GM19025 (cell line): ENCODE measurements at regions not wholly inside any gene's neighbourhood (a gene's known extent, or its start where the extent isn't known, plus 50 kb on each side); places are given as distances from the start of the nearest gene placed in this dataset.
A peak's percentile ranks its signal among the peaks of the same experiment; 100 is the strongest.
"Not testable (repeated sequence)": the region's sequence is repeated elsewhere in the genome, so short reads cannot be mapped to it uniquely, and the experiment has no call there.

Experiments used
- ATAC-seq: cut with Tn5 transposase; IDR thresholded peaks from one replicate; pipeline ENCODE4 v1.9.1; 2021; ENCODE audit warnings: mild to moderate bottlenecking, low read depth, moderate library complexity; ENCODE audit not compliant: unreplicated experiment

DNA sequence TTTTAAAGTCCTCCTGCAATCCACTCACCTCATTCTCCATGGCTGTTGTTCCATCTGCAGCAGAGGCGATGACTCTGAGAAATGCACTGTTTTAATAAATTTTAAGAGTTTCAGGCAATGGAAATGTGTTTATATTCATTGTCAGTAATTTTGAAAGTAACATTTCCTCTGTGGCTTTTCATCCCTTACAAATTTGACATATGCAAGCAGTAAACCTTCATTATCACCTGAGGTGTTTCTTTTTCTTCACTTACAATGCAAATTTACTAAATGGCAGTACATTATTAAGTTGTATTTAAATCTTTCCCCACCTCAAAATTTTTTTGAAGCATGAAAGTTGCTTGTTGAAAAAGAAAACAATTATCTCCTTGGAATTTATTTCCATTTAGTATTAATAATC lies 136.9 kb downstream of the DIRAS2 start:
- no peak for ATAC-seq

DNA sequence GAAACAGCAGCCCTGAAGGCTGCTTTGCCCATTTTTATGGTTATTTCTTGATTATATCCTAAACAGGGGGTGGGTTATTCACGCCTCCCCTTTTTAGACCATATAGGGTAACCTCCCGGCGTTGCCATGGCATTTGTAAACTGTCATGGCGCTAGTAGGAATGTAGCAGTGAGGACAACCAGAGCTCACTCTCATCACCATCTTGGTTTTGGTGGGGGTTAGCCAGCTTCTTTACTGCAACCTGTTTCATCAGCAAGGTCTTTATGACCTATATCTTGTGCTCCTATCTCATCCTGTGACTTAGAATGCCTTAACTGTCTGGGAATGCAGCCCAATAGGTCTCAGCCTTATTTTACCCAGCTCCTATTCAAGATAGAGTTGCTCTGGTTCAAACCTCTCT lies 136.2 kb downstream of the DIRAS2 start:
- ATAC-seq: not testable (repeated sequence)

DNA sequence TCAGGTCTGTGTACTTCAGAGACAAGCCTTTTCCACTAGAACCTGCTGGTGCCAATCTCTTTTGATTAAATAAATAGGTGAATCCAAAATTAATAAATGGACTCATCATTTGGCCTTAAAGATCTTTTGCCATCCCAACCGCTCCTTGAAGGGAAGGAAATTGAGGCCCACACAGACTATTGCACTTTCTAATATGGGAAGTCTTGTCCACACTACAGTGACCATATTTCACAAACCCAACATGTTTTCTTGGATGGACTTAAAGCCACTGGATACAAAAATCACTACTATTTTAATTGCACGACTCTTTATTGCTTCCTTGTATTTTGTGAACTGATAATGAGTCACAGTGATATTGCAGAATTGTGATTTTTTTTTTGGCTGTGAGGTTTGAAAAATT lies 135.0 kb downstream of the DIRAS2 start:
- ATAC-seq: no peak

DNA sequence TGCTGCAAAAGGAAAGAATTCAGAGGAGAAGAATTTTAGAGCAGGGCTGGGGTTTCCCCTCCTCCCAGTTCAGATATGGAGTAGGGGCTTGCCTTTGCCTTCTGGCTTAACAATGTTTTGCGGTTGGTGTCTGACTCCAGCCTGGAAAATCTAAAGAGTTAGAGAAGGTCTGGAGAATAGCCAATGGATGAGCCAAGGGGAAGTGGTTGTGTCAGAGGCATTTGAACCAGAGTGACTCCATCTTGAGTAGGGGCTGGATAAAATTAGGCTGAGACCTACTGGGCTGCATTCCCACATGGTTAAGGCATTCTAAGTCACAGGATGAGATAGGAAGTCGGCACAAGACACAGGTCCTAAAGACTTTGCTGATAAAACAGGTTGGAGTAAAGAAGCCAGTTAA lies 133.7 kb downstream of the DIRAS2 start:
- ATAC-seq: no peak

DNA sequence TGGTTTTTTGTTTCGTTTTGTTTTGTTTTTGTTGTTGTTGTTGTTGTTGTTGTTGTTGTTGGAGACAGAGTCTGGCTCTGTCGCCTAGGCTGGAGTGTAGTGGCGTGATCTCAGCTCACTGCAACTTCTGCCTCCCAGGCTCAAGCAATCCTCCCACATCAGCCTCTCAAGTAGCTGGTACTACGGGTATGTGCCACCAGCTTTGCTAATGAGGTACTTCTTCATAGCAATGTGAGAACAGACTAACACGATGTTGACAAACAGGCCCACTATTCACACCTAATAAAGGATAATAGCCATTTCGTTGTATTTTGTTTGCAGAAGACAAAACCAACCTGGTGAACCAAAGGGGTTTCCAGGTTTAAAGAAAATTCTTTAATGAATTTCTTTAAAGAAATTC lies 130.9 kb downstream of the DIRAS2 start:
- ATAC-seq: no peak

DNA sequence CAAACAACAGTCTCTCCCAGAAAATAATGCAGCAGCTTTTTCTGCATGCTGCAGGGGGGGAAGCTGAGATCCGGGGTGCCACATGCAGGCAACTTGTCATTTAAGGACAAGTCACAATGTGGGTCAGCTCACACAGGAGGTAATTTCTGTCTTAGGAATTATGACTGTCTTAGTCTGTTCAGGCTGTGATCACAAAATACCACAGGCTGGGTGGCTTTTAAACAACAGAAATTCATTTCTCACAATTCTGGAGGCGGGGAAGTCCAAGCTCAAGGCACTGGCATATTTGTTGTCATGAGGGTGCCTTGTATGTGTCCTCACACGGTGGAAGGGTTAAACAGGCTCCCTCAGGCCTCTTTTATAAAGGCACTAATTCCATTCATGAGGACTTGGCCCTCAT lies 127.7 kb downstream of the DIRAS2 start:
- no peak for ATAC-seq

DNA sequence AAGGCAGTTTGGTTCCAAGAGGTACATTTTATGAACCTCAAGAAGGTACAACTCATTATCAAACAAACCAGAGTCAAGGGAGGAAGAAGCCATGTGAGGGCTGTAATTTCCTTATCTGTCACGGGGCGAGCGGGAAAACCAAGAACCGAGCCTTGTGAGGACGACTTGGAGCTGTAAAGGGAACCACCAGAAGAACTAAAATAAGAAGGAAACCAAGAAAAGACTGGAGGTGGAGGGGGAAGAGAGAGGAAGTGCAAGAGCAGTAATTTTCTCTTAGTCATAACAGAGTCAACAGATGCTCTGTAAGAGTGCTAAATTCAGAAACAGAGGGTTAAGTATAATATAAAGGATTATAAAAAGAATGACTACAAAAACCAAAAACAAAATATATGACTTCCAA lies 127.1 kb downstream of the DIRAS2 start:
- ATAC-seq: no peak

DNA sequence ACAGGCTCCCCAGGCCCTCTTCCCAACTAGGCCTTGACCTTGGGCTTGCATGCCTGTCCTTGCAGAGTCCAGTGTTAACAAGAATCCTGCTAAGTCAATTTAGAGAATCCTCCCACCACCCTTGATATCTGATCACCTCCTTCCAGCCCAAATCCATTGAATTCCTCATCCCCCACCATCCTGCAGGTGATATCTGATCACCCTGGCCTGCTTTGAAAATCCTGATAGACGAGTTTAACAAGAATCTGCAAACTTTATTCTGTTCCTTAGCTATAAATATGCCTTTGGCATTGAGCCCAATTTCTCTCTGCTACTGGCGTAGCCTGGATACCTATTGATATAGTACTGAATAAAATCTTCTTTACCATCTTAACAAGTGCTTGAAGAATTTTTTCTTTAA lies 125.5 kb downstream of the DIRAS2 start:
- no peak for ATAC-seq

DNA sequence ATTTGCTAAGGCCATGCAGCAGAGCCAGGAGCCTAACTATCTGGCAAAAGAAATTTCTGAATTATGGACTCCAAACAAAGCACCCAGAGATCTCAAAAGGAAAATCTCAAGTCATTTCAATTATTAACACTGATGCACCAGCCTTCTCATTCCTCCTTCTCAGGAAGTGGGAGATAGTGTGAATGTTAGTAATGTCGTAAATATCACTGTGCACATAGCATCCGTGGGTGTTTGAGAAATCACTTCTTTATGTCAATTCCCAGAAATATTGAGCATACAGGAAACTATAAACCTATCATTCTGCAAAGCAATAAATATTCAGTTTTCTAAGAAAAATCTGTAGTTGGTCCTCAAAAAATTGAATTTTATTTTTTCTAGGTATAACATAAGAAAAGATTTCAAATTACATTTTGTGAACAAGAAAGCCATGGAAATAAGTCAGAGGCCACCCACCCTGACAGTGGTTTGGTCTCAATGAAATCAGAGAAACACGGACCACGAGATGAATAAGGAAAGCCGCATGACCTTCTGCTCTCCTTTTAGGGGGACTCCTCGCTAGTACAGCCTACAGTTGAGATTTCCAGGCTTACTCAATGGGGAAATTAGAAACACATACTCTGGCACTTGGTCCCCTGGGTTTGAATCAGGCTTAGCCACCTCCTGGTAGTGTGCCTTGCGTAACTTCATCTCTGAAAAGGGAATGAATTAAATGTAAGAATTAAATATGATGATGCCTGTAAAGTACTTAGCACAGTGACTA lies 120.6 kb downstream of the DIRAS2 start:
- no peak for ATAC-seq

DNA sequence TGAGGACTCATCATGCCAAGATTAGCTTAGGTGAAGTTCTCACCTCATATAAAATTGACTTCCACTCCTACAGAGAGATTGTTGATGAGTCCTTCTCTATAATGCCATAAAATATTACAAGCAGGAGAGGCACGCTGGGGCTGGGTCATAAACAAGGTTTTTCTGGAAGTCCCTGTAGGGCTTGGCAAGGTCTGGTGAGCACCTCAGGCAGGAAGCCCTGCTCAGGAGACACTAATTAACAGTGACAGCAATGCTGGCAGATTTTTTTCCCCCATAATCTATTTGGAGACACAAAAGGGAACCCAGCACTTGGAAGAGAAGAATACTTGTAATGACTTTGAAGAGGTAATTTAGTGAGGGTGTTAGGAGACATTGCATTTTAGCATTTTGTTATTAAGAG lies 118.7 kb downstream of the DIRAS2 start:
- no peak for ATAC-seq

DNA sequence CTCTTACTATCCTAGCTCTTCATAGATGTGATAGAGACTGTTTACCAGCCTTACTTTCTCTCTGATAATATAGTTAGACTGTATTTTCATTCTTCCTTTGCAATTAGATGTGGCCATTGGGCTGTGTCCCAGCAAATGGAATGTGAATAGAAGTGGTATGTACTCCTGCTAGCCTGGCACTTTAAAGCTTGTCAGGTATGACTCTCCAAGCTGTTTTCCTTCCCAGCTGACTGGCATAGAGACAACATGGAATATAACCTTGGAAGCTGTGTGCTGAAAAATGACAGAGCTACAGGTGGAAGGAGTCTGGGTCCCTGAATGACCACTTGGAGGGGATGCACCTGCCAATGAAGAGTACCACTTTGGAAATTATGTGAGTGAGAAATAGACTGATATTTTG lies 116.2 kb downstream of the DIRAS2 start:
- ATAC-seq: no peak

DNA sequence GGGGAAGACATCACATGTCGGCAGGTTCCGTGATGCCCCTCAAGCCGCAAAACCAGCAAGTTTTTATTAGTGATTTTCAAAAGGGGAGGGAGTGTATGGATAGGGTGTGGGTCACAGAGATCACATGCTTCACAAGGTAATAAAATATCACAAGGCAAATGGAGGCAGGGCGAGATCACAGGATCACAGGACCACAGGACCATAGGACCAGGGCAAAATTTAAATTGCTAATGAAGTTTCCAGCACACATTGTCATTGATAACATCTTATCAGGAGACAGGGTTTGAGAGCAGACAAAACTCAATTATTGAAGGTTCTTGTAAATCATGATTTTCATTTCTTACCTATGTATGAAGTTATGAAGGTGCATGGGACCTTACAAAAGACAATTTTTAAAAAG lies 106.5 kb downstream of the DIRAS2 start:
- ATAC-seq: not testable (repeated sequence)

DNA sequence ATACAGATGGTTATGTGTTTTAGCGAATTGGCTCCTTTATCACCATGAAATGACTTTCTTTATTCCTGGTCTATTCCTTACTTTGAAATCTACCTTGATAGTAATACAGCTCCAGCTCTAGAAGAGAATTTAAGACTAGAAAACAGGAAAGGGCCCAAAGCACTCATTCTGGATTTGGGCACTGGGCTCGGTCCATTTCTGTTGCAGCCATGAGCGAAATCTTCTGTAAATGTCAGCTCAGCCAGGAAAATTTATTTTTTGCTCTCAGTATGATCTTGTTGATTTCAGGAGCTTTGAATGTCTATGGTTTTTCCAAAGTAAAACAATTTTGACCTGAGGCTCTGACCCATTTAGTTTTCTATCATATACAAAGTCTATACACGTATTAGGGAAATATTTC lies 104.1 kb downstream of the DIRAS2 start:
- ATAC-seq: no peak

DNA sequence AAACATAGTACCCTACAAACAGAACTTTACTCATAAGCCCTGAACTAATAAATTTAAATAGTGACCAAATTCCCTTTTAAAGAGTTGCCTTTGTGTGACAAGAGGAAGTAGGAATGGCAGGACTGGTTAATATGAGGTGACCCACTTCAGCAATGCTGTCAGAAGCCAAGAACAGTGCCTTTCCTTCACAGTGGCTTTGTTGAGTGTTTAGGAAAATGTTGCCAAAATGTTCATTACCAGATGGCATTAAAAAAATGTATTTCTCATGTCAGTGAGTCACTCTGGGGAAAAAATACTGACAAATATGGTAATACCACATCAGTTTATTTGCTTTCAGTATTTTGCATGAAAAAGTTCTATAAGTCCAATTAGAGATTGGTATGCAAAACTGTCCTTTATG lies 103.3 kb downstream of the DIRAS2 start:
- ATAC-seq: no peak

DNA sequence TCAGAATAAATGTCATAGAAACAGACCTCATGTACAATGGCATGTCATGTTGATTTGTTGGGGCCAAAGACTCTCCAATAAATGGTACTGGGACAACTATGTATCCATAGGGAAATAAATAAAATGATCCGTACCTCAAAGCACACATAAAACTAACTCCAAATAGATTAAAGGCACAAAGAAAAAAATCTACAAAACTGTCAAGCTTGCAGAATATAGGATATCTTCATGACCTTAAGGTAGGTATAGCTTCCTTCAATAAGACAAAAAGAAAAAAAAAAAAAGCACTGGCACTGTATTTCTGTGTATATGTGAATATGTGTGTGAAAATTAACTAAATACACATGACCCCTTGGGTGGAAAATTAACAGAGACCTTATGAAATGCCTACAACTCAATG lies 101.9 kb downstream of the DIRAS2 start:
- ATAC-seq: no peak

DNA sequence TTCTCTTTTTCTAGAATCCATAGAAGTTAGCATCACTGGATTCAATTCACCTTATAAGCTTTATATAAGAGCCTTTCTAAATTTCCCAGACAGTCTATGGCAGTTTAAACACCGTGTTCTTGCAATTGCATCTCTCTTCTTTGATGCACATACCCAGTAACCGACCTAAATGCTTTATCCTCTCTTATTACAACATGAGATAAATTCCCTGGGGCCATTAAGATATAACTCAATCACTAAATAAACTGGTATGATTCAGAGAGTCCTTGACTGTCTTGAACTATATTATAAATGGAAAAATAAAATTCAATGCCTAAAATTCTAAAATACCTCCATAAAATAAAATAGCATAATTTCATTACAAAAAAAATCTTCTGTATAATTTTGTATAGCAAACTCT lies 98.1 kb downstream of the DIRAS2 start:
- ATAC-seq: no peak

DNA sequence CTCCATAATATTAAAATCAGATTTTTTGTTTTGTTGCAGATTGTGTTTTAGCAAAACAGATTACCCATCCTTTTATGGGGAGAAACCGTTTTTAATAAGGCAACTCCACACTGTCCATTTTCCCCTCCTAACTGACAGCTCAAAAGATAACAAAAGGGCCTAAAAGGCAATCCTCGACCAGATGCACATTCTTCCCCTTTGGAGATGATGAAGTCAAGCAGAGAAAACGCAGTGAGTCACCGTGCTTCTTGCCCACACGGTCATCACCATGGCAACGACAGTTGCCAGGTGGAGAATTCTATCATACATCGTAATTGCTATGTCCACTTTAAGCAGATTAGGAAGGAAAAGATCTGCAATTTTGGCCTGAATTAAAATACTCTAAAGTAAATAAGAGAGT lies 96.4 kb downstream of the DIRAS2 start:
- no peak for ATAC-seq

DNA sequence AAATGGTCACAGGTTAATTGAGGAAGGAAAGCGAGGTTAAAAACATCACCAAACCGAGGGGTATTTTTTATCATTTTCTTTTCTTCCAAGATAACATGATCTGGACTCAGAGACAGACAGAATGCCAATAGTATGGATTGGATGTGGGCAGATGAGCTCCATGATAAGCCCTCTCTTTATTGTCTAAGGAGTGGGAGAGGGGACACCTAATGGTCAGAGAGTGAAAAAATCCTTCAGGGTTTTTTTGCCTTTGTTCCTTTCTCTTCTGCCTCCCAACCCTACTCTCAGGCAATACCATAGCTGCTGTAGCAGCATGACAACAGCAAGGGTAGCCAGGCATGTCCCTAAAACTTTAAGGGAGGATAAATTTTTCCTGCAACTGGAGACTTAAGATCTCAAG lies 94.7 kb downstream of the DIRAS2 start:
- no peak for ATAC-seq

DNA sequence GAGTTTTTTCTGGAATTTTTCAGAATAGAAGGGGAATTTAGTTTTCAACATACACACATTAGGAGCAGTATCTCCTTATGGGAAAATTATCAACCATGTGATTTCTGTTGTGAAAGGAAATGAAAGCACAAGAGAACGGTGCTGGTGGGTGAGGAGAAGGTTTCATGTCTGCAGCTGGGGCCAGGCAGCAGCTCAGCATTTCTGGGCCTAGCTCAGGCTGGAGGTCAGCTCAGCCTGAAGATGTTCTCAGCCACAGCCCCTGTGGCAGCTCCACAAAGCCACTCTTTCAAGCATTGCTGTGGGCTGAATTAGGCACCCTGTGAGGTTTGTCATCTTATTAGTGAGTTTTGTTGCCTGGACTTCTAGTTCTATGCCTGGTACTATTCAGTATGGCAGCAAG lies 90.3 kb downstream of the DIRAS2 start:
- ATAC-seq: peak; percentile 85

DNA sequence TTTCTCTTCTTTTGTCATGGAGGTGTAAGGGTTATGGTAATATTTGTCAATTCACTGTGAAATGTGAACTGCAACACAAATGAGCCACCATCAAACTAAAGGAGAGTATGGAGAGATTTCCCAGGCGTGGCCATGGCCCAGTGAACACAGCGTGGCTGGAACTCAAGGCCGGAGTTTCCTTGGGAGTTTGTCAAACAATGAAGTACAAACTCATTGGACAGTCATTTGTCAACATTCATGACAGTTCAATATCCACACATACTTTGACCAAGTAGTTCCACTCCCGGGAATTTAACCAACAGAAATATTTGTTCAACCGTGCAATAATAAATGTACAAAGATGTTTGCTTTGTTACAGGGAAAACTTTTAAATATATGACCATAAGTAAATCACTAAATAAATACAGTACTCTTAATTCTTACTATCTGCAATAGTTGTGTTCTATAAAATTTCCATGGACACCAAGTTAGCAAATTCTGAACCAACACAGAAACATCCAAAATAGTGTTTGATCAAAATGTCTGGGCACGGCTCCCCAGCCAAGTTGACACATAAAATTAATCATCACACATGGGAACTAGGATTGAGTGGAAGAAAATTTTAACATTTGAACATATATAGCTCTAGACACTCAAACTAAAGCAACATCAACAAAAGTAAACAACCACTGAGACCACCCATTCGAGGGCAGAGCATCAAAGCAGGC lies 87.1 kb downstream of the DIRAS2 start:
- ATAC-seq: no peak

DNA sequence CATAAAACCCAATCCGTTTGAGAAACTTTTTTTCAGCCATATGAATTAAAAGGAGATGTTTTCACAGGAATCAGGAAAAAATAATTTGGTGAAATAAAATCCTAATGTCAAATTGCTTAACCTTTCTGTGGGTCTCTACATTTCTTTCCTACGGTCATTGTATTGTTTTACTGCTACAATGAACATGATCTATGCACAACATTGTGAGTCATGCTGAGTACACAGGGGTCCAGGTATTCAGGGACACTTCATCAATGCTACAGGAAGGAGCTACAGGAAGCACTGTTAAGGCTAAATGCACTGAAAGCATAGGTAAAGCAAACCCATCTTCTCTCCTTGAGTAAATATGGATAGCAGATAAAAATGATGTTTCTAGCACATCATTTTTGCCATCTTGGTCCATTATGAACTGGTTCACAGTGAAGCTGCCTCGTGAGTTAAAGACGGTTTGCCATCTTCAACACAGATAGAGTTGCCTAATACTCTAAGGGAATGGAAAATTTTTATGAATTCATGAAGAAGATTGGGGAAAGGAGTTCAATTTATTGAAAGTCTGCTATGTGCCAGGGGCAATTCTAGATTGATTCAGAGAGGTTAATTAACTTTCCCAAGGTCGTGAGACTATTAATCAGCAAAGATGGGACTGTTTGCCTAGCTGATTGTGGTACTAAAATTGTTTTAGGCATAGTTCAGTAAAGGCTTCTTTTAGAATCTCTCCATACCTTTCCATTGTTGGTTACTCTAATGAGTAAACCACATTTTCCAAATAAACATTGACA lies 85.5 kb downstream of the DIRAS2 start:
- no peak for ATAC-seq
